ENCODE measurements at regions not wholly inside any gene's neighbourhood (a gene's known extent, or its start where the extent isn't known, plus 50 kb on each side); places are given as distances from the start of the nearest gene placed in this dataset.
"Not testable (repeated sequence)": the region's sequence is repeated elsewhere in the genome, so short reads cannot be mapped to it uniquely, and the experiment has no call there.

GRCh38 chr2:88988617-88989016, 297.1 kb downstream of the RPIA start:
- not testable (repeated sequence) for H2AFZ ChIP-seq; H3K9me2 ChIP-seq (replicated peaks; ENCODE audit: insufficient read depth); H3K4me1 ChIP-seq (ENCODE audit: insufficient read depth); H3K4me2 ChIP-seq; H3K4me3 ChIP-seq; H4K20me1 ChIP-seq (ENCODE audit: insufficient read depth, poor library complexity, severe bottlenecking); H3K36me3 ChIP-seq (replicated peaks; ENCODE audit: insufficient read depth, low read depth); H3K27me3 ChIP-seq; H3K79me2 ChIP-seq; DNase-seq (ENCODE audit: low spot score); H3K9me3 ChIP-seq (ENCODE audit: low read depth); H3K27ac ChIP-seq

- 68% methylated on average over 3 of the region's 3 CpGs for WGBS (ENCODE audit: low lambda C conversion rate, missing lambda C conversion rate)
- not testable (repeated sequence) for DNase-seq (ENCODE audit: low spot score); H3K79me2 ChIP-seq
Measured at GRCh38 chr2:88992819-88993218, 301.3 kb downstream of the RPIA start.

GRCh38 chr2:88994856-88995255, 303.4 kb downstream of the RPIA start:
- H3K9me3 ChIP-seq (ENCODE audit: low read depth); H4K20me1 ChIP-seq (ENCODE audit: insufficient read depth, poor library complexity, severe bottlenecking); H3K9me2 ChIP-seq (replicated peaks; ENCODE audit: insufficient read depth); H3K27me3 ChIP-seq; H3K4me1 ChIP-seq (ENCODE audit: insufficient read depth); H3K79me2 ChIP-seq; H3K4me3 ChIP-seq; DNase-seq (ENCODE audit: low spot score); H3K4me2 ChIP-seq; H3K27ac ChIP-seq; H3K36me3 ChIP-seq (replicated peaks; ENCODE audit: insufficient read depth, low read depth); H2AFZ ChIP-seq: not testable (repeated sequence)
- no CpG with 5 or more reads among the region's 1 CpG for WGBS (ENCODE audit: low lambda C conversion rate, missing lambda C conversion rate)

More at GRCh38 chr2:88992819-88993218, 301.3 kb downstream of the RPIA start:
- not testable (repeated sequence) for H2AFZ ChIP-seq; H3K27ac ChIP-seq; H4K20me1 ChIP-seq (ENCODE audit: insufficient read depth, poor library complexity, severe bottlenecking); H3K9me3 ChIP-seq (ENCODE audit: low read depth); H3K9me2 ChIP-seq (replicated peaks; ENCODE audit: insufficient read depth); H3K4me2 ChIP-seq; H3K4me1 ChIP-seq (ENCODE audit: insufficient read depth); H3K27me3 ChIP-seq; H3K4me3 ChIP-seq; H3K36me3 ChIP-seq (replicated peaks; ENCODE audit: insufficient read depth, low read depth)

- not testable (repeated sequence) for H3K4me2 ChIP-seq; H3K4me3 ChIP-seq; H3K9me3 ChIP-seq (ENCODE audit: low read depth); DNase-seq (ENCODE audit: low spot score); H3K4me1 ChIP-seq (ENCODE audit: insufficient read depth); H3K79me2 ChIP-seq; H3K36me3 ChIP-seq (replicated peaks; ENCODE audit: insufficient read depth, low read depth); H3K9me2 ChIP-seq (replicated peaks; ENCODE audit: insufficient read depth); H3K27me3 ChIP-seq; H4K20me1 ChIP-seq (ENCODE audit: insufficient read depth, poor library complexity, severe bottlenecking); H3K27ac ChIP-seq; H2AFZ ChIP-seq
Measured at GRCh38 chr2:88996588-88996987, 305.1 kb downstream of the RPIA start.

- H2AFZ ChIP-seq: no peak overlapping the region
- H3K9me3 ChIP-seq (ENCODE audit: low read depth): no peaks in the 10 kb centered on the region
- 80% methylated on average over 10 of the region's 10 CpGs for WGBS (ENCODE audit: low lambda C conversion rate, missing lambda C conversion rate)
- no peaks in the 10 kb centered on the region for H3K79me2 ChIP-seq
- H3K4me2 ChIP-seq: no peak overlapping the region
- no peaks in the 10 kb centered on the region for H3K27me3 ChIP-seq
- H3K9me2 ChIP-seq (replicated peaks; ENCODE audit: insufficient read depth): no peaks in the 10 kb centered on the region
- H3K4me3 ChIP-seq: no peak overlapping the region
- no peak for TF ChIP-seq CTCF (IDR thresholded peaks at IDR 0.05; ENCODE audit: poor library complexity)
- TF ChIP-seq EZH2 (IDR thresholded peaks at IDR 0.05; ENCODE audit: borderline replicate concordance): no peak
- TF ChIP-seq EZH2phosphoT487 (IDR thresholded peaks at IDR 0.05; ENCODE audit: low read depth, severe bottlenecking, unreplicated experiment): no peak
- no peak overlapping the region for H3K27ac ChIP-seq
- no peak for DNase-seq (ENCODE audit: low spot score)
- no peaks in the 10 kb centered on the region for H3K36me3 ChIP-seq (replicated peaks; ENCODE audit: insufficient read depth, low read depth)
- no peaks in the 10 kb centered on the region for H3K4me1 ChIP-seq (ENCODE audit: insufficient read depth)
- no peaks in the 10 kb centered on the region for H4K20me1 ChIP-seq (ENCODE audit: insufficient read depth, poor library complexity, severe bottlenecking)
Measured at GRCh38 chr2:88999365-88999764, 307.9 kb downstream of the RPIA start.

- H3K4me3 ChIP-seq: no peak overlapping the region
- H4K20me1 ChIP-seq (ENCODE audit: insufficient read depth, poor library complexity, severe bottlenecking): no peaks in the 10 kb centered on the region
Measured at GRCh38 chr2:89000235-89000634, 308.8 kb downstream of the RPIA start.

GRCh38 chr2:89004238-89004637, 312.8 kb downstream of the RPIA start:
- H3K4me1 ChIP-seq (ENCODE audit: insufficient read depth); H4K20me1 ChIP-seq (ENCODE audit: insufficient read depth, poor library complexity, severe bottlenecking); DNase-seq (ENCODE audit: low spot score); H3K27ac ChIP-seq; H3K4me2 ChIP-seq; H2AFZ ChIP-seq; H3K4me3 ChIP-seq; H3K9me2 ChIP-seq (replicated peaks; ENCODE audit: insufficient read depth); H3K27me3 ChIP-seq; H3K79me2 ChIP-seq; H3K9me3 ChIP-seq (ENCODE audit: low read depth); H3K36me3 ChIP-seq (replicated peaks; ENCODE audit: insufficient read depth, low read depth): not testable (repeated sequence)
- WGBS (ENCODE audit: low lambda C conversion rate, missing lambda C conversion rate): 92% methylated on average over 1 of the region's 1 CpG

More at GRCh38 chr2:89000235-89000634, 308.8 kb downstream of the RPIA start:
- no peak for DNase-seq (ENCODE audit: low spot score)
- H3K79me2 ChIP-seq: no peaks in the 10 kb centered on the region
- no peak overlapping the region for H3K4me2 ChIP-seq
- H3K4me1 ChIP-seq (ENCODE audit: insufficient read depth): no peaks in the 10 kb centered on the region
- 85% methylated on average over 5 of the region's 5 CpGs for WGBS (ENCODE audit: low lambda C conversion rate, missing lambda C conversion rate)
- H3K9me3 ChIP-seq (ENCODE audit: low read depth): no peaks in the 10 kb centered on the region
- TF ChIP-seq EZH2 (IDR thresholded peaks at IDR 0.05; ENCODE audit: borderline replicate concordance) (no peak), EZH2phosphoT487 (IDR thresholded peaks at IDR 0.05; ENCODE audit: low read depth, severe bottlenecking, unreplicated experiment) (no peak), CTCF (IDR thresholded peaks at IDR 0.05; ENCODE audit: poor library complexity) (no peak)
- no peaks in the 10 kb centered on the region for H3K36me3 ChIP-seq (replicated peaks; ENCODE audit: insufficient read depth, low read depth)
- H3K27ac ChIP-seq: no peak overlapping the region
- H3K27me3 ChIP-seq: no peaks in the 10 kb centered on the region
- H3K9me2 ChIP-seq (replicated peaks; ENCODE audit: insufficient read depth): no peaks in the 10 kb centered on the region
- no peak overlapping the region for H2AFZ ChIP-seq

Measured in hepatocyte (in vitro differentiated cells).